Parathyroid adenoma (tissue), 2 donors: ENCODE measurements at regions not wholly inside any gene's neighbourhood (a gene's known extent, or its start where the extent isn't known, plus 50 kb on each side); places are given as distances from the start of the nearest gene placed in this dataset.

Experiments
- H2AFZ ChIP-seq: fragments of 300-600 bp; sonication (generic); one replicate; pipeline ENCODE4 v1.7.0; 2017; ENCODE audit warnings: antibody characterized with exemption, mild to moderate bottlenecking
- H3K27ac ChIP-seq: fragments of 300-600 bp; sonication (generic); one replicate; pipeline ENCODE4 v1.7.0; 2017
- H3K27me3 ChIP-seq: fragments of 300-600 bp; sonication (generic); one replicate; pipeline ENCODE4 v1.7.0; 2017; ENCODE audit warnings: low read length; ENCODE audit not compliant: control insufficient read depth, insufficient read depth
- H3K36me3 ChIP-seq: fragments of 300-600 bp; sonication (generic); one replicate; pipeline ENCODE4 v1.7.0; 2017; ENCODE audit warnings: low read length; ENCODE audit not compliant: control insufficient read depth, insufficient read depth
- H3K4me1 ChIP-seq: fragments of 300-600 bp; sonication (generic); one replicate; pipeline ENCODE4 v1.7.0; 2017; ENCODE audit warnings: control low read depth
- H3K4me2 ChIP-seq: fragments of 300-600 bp; sonication (generic); one replicate; pipeline ENCODE4 v1.7.0; 2017; ENCODE audit warnings: low read length
- H3K4me3 ChIP-seq: fragments of 300-600 bp; sonication (generic); one replicate; pipeline ENCODE4 v1.7.0; 2017; ENCODE audit warnings: low read depth, low read length
- H3K79me2 ChIP-seq: fragments of 300-600 bp; sonication (generic); one replicate; pipeline ENCODE4 v1.7.0; 2017; ENCODE audit warnings: control low read depth
- H3K9ac ChIP-seq: fragments of 300-600 bp; sonication (generic); one replicate; pipeline ENCODE4 v1.7.0; 2017; ENCODE audit warnings: mild to moderate bottlenecking
- H3K9me3 ChIP-seq: fragments of 300-600 bp; sonication (generic); one replicate; pipeline ENCODE4 v1.7.0; 2017; ENCODE audit warnings: low read length; ENCODE audit not compliant: control insufficient read depth
- CTCF ChIP-seq: fragments of 300-600 bp; sonication (generic); IDR thresholded peaks from one replicate; pipeline ENCODE4 v1.7.0; 2017; ENCODE audit warnings: antibody characterized with exemption, mild to moderate bottlenecking
- donor health status: primary hyperparathyroidism.

DNA sequence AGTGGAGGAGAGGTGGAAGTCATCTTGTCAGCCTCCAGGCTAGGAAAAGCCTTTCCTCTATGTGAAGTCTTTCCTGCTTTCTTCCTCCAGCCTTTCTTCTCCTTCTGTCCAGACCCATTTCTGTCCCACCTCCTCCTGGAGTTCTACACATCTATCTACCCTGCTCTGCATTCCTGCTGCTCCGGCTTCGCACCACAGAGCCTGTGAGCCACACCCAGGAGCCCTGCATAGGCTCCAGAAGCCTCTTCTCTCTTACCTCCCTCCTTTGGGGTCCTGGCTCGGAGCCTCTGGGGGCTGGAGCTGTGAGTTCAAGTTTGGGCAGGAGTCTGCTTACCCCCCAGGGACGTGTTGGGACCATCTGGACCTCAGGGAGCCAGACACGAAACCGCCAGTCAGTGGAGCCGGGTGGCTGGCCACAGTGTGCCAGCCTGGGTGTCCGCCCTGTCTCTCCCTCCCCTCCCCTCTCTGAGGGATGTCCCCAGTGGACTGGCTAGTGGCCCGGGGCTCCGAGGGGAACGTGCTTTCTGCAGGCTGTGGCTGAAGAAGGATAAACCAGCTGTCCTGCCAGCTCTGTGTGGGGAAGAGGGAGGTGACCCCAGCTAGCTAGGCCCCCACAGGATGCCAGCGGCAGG, 99.2 kb downstream of the VEGFA start:
- Histone ChIP-seq H3K36me3 (no peaks in the 10 kb centered on the region), H3K4me3 (no peak overlapping the region), H2AFZ (no peak overlapping the region), H3K9me3 (no peaks in the 10 kb centered on the region), H3K4me2 (no peak overlapping the region), H3K79me2 (no peaks in the 10 kb centered on the region), H3K9ac (no peak overlapping the region), H3K27ac (no peak overlapping the region), H3K4me1 (no peaks in the 10 kb centered on the region), H3K27me3 (no peaks in the 10 kb centered on the region)
- TF ChIP-seq CTCF = no peak

DNA sequence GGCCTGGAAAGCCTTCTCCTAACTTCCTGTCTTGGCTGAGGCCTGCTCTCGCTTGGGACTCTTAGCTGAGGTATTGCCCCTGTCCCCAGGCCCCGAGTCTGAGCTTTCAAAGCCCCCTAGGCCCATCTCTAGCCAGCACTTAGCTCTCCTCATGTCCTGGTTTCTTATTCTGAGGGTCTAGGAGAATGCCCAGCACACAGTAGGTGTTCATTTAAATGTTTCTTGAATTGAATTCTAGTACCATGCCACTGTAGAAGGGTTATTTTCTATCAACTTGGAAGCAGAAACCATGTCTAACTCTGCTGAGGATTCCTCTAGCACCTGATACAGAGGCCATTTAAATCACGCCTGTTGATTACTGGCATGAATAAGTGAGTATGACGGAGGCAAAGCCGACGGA, 98.5 kb downstream of the VEGFA start:
- Histone ChIP-seq H3K4me3 (no peak overlapping the region), H2AFZ (no peak overlapping the region), H3K9me3 (no peaks in the 10 kb centered on the region), H3K4me2 (no peak overlapping the region), H3K4me1 (no peaks in the 10 kb centered on the region), H3K27me3 (no peaks in the 10 kb centered on the region), H3K9ac (no peak overlapping the region), H3K27ac (no peak overlapping the region), H3K36me3 (no peaks in the 10 kb centered on the region), H3K79me2 (no peaks in the 10 kb centered on the region)
- no peak for TF ChIP-seq CTCF

DNA sequence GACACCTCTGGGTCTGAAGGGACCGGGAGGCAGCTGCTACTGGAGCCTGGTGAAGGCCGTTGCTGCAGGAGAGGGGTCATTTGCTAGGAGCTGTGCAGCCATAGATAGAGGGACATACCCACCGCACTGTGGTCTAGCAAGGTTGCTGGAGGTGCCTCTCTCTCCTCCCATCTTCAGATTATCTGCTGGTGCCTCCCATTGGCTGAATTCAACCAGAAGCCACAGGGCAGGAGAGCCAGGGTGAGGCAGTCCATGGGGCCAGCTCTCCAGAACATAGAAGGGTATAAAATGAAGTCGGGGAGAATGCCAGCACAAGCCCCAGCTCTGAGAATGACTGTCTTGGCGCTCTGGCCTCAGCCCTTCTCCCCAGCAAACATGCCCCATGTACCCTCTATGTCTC, 98.0 kb downstream of the VEGFA start:
- no peak overlapping the region for H3K27ac ChIP-seq
- no peaks in the 10 kb centered on the region for H3K36me3 ChIP-seq
- H3K79me2 ChIP-seq = no peaks in the 10 kb centered on the region
- no peaks in the 10 kb centered on the region for H3K27me3 ChIP-seq
- no peak overlapping the region for H3K9ac ChIP-seq
- no peaks in the 10 kb centered on the region for H3K9me3 ChIP-seq
- H2AFZ ChIP-seq = no peak overlapping the region
- TF ChIP-seq CTCF = no peak
- H3K4me2 ChIP-seq = no peak overlapping the region
- no peak overlapping the region for H3K4me3 ChIP-seq
- no peaks in the 10 kb centered on the region for H3K4me1 ChIP-seq

DNA sequence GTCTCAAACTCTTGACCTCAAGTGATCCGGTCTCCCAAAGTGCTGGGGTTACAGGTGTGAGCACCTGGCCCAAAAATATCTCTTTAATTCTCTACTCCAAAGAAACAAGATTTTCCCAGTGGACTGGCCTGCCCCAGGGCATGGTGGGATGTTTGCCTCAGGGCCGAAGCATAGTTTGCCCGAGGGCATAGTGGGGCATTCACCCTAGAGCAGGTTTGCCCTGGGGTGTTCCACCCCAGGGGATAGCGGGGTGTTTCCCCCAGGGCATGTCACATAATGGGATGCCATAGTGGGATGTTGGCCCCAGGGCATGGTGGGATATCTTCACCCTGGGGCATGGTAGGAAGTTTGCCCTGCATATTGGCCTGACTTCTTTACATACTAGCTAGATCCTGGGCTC, 97.2 kb downstream of the VEGFA start:
- Histone ChIP-seq H3K79me2 (no peaks in the 10 kb centered on the region), H3K9ac (no peak overlapping the region), H3K4me2 (no peak overlapping the region), H2AFZ (no peak overlapping the region), H3K4me1 (no peaks in the 10 kb centered on the region), H3K9me3 (no peaks in the 10 kb centered on the region), H3K27ac (no peak overlapping the region), H3K36me3 (no peaks in the 10 kb centered on the region), H3K27me3 (no peaks in the 10 kb centered on the region), H3K4me3 (no peak overlapping the region)
- no peak for TF ChIP-seq CTCF

DNA sequence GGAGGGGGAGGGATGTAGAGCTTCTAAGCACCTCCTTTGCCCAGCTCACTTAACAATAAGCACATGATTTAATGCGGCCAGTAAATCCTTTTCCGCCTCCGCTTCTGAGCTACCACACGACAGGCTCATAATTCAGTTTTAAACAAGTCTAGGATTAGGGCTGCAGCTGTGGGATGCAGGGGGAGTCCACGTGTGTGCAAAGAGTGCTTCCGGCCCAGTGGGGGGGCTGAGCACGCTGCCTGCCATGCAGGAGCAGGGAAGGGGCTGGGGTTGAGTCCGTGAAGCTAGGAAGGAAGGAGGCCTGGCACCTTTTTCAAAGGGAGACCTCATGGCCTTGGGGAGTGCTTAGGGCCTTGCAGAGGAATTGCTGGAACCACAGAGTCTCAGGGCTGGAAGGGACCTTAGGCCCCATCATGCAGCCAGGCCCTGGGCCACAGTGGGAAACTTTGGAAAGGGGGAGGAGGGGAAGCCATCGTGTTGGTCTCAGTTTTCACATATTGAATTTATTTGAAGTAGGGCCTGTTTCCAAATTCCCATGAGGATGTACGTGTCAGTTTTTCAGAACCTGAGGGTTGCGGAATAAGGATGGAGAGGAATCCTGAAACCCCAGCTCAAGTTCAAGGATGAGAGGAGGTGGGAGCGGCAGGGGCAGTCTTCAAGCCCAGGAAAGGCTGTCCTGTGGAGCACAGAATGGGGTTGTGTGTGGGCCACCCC, 96.1 kb downstream of the VEGFA start:
- H3K4me2 ChIP-seq = no peak overlapping the region
- no peaks in the 10 kb centered on the region for H3K79me2 ChIP-seq
- no peaks in the 10 kb centered on the region for H3K4me1 ChIP-seq
- no peak overlapping the region for H3K4me3 ChIP-seq
- H2AFZ ChIP-seq = no peak overlapping the region
- no peaks in the 10 kb centered on the region for H3K27me3 ChIP-seq
- H3K9me3 ChIP-seq = no peaks in the 10 kb centered on the region
- no peak for TF ChIP-seq CTCF
- H3K27ac ChIP-seq = no peak overlapping the region
- no peak overlapping the region for H3K9ac ChIP-seq
- no peaks in the 10 kb centered on the region for H3K36me3 ChIP-seq
